NCI-H2107 treated with DMSO at 0.1 percent for 48 hours (cell line): ENCODE measurements at regions not wholly inside any gene's neighbourhood (a gene's known extent, or its start where the extent isn't known, plus 50 kb on each side); places are given as distances from the start of the nearest gene placed in this dataset.

Source experiments
- DNase-seq: peaks from one replicate; lab custom pipeline; 2025; ENCODE audit not compliant: unreplicated experiment; lab: John Stamatoyannopoulos, UW

DNA sequence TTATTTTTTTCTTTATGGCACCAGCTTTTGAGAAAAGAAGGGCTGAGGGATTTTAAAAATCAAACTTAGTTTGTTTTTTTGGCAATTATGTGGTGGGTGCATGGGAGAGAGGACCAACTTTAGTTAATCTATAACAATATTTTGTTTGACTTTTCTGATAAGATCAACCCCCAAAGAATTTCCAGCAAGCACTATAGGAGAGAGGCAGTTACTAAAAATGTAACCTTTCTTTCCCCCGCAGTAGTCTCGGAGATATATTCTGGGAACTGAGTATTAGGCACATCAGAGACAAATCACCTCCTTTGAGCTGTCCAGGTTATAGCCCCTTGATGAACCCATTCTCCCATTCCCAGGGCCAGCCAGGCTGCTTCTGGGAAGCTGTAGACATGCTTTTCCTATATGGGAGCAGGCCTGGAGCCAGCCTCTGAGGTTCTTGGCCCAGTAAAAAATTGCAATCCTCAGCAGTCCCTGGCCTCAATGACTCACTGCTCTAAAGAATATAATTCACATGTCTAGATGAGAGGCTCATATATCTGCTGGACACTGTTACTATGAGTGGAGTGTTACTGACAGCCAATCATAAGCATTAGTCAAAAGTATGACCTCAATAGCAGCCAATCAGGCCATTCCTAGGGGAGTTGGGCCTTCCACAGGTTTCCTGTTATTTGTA is 138.3 kb upstream of the AGBL1 start:
- DNase-seq = no peak

GRCh38 chr15:85942632-85943031 is 137.0 kb upstream of the AGBL1 start:
- no peak for DNase-seq

- DNase-seq = no peak
Measured at GRCh38 chr15:85943151-85943550, 136.5 kb upstream of the AGBL1 start.

GRCh38 chr15:85943791-85944190 is 135.9 kb upstream of the AGBL1 start:
- DNase-seq = no peak

GRCh38 chr15:85947021-85947420 is 132.7 kb upstream of the AGBL1 start:
- no peak for DNase-seq

- DNase-seq = no peak
Measured at GRCh38 chr15:85947936-85948335, 131.7 kb upstream of the AGBL1 start.

DNA sequence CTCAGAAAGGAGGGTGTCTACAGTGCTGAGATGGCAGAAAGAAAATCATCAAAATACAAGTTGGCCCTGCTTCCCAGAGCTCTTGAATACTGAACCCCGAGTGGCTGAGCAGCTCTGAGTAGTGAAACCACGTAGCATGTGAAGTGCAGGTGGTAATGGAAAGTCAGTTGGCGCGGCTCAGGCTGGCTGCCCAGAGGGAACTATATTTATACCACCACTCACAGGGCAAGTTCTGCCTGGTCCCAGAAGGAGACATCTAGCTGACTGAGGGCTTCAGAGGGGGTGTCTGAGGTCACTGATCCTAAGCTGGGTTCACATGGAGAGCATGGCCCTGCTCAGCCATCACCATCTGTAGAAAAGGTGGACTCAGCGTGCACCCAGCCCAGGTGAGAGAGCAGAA is 129.6 kb upstream of the AGBL1 start:
- DNase-seq = no peak

DNA sequence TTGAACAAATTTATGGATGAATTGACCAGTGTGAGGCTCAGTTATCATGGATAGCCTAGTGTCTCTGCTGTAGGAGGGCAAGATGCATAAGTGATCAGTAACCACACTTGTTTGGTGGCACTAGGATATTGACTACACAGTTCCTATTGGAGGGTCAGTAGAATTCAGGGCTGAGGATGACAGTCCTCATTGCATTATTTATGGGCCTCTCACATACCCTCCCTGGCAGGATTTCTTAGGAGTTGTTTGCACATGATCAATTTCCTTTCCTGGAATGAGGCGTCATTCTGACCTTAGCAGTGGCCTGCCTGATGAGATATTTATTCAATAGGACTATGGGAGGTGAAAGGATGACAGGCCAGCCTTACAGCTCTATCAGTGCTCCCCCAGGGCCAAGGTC is 125.1 kb upstream of the AGBL1 start:
- DNase-seq = no peak

- no peak for DNase-seq
Measured at GRCh38 chr15:85955501-85956391, 123.9 kb upstream of the AGBL1 start.

- no peak for DNase-seq
Measured at GRCh38 chr15:85956532-85957275, 123.0 kb upstream of the AGBL1 start.

- DNase-seq = no peak
Measured at GRCh38 chr15:85959611-85960010, 120.1 kb upstream of the AGBL1 start.

DNA sequence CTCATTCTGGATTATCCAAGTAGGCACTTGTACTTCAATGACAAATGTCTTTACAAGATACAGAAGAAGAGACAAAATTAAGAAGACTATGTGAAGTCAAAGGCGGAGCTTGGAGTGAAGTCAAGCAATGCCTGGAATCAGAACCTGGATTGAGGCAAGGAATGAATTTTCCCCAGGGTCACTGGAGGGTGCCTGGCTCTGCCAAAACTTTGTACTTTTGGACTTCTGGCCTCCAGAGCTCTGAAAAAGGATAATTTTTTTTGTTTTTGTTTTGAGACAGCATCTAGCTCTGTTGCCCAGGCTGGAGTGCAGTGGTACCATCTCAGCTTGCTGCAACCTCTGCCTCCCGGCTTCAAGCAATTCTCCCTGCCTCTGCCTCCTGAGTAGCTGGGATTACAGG is 119.3 kb upstream of the AGBL1 start:
- DNase-seq = no peak

GRCh38 chr15:85961821-85962220 is 117.8 kb upstream of the AGBL1 start:
- no peak for DNase-seq

DNA sequence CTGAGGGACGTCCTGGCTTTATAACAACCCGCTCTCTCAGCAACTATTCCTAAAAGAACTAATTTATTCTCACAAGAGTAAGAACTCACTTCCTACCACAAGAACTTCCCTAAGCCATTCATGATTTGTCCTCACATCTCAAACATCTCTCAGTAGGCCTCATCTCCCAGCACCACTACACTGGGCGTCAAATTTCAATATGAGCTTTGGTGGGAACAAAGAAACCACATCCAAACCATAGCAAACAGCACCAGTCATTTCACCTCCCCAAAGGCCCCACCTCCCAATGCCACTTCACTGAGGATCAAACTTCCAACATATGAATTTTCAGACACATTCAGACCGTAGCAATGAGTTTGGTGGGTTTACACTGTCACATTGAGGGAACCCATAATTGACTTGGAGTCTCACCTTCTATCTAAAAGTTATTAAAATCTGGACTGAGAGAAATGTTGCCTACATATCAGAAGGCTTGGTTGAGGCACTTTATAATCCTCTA is 116.4 kb upstream of the AGBL1 start:
- DNase-seq = no peak

DNA sequence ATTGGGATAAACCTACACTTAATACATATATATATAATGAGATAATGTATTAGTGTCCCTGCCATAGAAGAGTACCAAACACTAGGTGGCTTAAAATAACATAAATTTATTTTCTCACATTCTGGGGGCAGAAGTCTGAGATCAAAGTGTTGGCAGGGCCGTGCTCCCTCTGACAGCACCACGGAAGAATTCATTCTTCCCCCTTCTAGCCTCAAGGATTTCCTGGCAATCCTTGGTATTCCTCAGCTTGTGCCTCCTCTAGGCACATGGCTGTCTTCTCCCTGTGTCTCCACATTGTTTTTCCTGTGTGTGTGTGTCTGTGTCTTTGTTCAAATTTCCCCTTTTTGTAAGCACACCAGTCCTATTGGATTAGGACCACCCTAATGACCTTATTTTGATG is 115.2 kb upstream of the AGBL1 start:
- DNase-seq = no peak

DNA sequence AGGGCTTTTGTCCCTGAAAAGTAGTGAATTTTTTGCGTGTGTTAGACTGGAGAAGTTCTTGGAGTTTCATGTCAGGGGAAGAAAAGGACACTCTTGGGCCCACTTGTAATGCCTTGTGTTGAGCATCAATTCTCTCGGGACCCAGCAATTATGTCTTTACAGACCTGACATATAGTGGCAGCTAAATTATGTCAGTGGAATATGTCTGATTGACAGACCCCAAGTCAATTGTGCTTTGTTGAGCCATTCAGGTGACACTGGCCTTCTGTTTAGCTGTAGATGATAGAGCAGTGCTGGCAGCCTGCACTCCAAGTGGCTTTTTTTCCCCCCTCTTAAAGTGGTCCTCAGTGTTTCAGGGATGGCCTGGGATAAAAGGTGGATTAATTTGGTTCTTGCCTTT is 112.1 kb upstream of the AGBL1 start:
- DNase-seq = no peak

DNA sequence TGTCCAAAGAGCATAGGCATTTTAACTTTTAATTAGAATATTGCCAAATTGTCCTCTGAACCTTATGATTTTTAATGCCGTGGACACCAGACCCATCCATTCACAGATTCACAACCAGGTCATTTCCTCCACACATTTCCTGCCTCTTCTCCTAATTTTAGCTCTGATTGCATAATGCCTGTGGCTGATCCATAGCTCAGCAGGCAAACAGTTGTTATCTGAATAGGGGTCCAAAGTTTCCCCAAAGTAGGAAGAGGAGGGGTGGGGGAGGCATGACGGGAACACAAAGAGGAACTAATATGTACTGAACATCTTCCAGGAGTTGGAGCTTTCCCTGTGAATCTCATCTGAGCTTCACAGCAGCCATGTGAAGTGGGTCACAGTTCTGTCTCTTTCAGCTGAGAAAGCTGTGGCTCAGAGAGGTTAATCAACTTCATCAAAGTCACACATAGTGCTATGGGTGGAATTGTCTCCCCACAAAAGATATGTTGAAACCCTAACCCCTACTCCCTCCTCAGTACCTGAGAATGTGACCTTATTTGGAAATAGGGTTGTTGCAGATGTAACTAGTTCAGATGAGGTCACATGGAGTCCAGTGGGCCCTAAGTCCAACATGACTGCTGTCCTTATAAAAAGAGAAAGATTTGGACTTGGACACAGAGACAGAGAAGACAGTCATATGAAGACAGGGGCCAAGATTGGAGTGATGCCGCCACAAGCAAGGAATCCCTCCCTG is 106.7 kb upstream of the AGBL1 start:
- DNase-seq = no peak

- no peak for DNase-seq
Measured at GRCh38 chr15:85973584-85974347, 105.9 kb upstream of the AGBL1 start.

- DNase-seq = no peak
Measured at GRCh38 chr15:85974348-85974705, 105.3 kb upstream of the AGBL1 start.

DNA sequence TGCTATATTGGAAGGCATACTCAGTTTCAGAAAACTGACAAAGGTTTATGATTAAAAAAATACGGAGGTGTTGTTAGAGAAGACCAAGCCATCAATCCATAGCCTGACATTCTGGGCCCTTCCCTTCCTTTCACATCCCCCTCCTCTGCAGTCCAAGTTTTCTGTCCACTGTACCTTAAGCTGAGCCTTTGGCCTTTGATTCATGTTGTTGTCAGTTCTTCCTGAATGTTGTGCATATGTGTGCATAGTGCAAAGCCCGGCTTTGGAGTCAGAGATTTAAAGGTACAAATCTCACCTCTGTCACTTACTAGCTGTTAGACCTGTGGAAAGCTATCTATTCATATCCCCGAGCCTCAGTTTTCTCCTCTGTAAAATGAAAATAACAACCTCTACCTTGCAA is 104.9 kb upstream of the AGBL1 start:
- no peak for DNase-seq
